ENCODE measurements at regions not wholly inside any gene's neighbourhood (a gene's known extent, or its start where the extent isn't known, plus 50 kb on each side); places are given as distances from the start of the nearest gene placed in this dataset.
"Not testable (repeated sequence)": the region's sequence is repeated elsewhere in the genome, so short reads cannot be mapped to it uniquely, and the experiment has no call there.

DNA sequence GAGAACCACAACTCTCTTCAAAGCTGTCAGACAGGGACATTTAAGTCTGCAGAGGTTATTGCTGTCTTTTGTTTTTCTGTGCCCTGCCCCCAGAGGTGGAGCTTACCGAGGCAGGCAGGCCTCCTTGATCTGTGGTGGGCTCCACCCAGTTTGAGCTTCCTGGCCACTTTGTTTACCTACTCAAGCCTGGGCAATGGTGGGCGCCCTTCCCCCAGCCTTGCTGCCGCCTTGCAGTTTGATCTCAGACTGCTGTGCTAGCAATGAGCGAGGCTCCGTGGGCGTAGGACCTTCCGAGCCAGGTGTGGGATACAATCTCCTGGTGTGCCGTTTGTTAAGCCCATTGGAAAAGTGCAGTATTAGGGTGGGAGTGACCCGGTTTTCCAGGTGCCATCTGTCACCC is 822.1 kb downstream of the KCNMA1 start:
- not testable (repeated sequence) for DNase-seq

DNA sequence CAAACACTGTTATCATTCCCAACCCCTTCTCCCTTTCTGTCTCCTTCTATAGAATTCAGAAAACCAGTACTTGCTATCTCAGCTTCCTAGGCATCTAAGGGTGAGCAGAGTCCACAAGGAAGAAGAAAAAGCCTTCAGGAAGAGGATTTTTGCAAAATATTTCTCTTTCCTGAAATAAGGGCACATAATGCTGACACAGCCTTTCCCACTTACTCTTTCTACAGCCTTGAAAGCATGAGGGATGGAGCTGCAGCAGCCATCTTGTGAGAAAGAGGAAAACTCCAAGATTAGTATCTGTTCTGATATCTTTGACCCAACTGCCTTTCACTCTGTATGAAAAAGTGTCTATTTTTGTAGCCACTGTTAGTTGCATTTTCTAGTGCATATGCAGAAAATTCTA is 826.2 kb downstream of the KCNMA1 start:
- no peak for DNase-seq

- no peak for DNase-seq
These were observed 849.2 kb downstream of the KCNMA1 start for GRCh38 chr10:76788452-76788811.

GRCh38 chr10:76787746-76788451 is 849.7 kb downstream of the KCNMA1 start:
- no peak for DNase-seq

DNA sequence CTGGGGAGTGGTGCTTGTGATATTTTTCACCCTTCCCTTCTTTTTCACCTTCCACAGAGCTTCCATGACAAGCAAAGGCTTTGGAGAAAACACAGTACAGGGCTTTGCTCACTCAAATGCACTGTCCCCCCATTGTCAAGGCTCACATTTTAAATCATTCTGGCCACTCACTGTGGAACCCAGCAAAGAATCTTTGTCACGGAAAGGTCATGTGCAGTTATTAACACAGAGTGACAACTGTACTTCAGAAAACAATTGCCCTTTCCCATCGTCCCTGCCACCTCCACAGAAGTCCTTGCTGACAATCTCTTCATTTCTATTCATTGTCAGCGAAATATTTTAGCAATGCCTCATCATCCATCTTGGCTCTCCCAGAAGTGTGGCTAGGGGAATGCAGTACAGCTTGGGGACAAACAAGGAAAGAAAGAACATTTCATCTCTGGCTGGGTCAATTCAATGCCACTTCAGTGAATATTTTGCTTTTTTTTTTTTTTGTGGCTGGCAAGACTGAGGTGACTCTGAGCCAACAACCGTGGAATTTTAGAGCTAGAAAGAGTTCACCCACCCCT is 851.0 kb downstream of the KCNMA1 start:
- DNase-seq: no peak

DNA sequence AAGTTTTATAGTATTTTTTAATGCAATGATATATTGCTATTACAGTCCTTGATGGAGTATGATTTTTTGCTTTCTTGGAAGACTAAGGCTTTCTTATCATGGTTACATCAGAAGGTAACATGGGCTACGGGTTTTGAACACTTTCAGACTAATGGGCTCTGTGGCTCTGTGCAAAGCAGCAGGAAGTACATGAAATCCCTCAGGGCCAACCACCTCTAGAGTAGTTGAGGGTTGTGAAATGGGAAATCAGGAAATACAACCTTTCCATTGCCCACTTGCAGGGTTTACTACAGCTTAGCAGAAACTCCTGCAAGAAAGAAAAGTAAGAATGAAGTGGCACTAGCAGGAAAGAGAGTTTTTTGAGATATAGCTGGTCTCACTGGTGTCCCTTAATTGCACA is 853.5 kb downstream of the KCNMA1 start:
- DNase-seq: no peak

DNA sequence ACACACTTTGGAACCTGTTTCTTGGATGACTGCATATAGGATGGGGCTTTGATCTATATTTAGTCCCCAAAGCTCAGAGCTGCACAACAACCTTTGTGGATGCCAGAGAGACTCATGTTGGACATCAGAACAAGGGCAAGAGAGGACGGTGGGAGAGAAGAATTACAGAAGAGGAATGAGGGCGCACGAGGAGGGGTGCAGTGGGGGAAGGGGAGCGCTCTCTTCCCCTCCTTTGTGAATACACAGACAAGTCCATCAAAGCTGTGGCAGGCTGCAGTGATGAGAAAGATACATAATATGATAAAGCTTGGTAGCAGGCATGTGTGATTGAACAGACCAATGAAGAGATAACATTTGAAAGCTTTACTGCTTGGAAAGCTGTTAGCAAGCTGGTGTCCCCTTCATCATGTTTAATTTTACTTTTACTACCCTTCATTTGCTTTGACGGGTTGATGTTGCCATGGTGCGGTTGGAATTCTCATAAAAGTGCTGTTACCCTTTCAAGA is 857.8 kb downstream of the KCNMA1 start:
- no peak for DNase-seq

DNA sequence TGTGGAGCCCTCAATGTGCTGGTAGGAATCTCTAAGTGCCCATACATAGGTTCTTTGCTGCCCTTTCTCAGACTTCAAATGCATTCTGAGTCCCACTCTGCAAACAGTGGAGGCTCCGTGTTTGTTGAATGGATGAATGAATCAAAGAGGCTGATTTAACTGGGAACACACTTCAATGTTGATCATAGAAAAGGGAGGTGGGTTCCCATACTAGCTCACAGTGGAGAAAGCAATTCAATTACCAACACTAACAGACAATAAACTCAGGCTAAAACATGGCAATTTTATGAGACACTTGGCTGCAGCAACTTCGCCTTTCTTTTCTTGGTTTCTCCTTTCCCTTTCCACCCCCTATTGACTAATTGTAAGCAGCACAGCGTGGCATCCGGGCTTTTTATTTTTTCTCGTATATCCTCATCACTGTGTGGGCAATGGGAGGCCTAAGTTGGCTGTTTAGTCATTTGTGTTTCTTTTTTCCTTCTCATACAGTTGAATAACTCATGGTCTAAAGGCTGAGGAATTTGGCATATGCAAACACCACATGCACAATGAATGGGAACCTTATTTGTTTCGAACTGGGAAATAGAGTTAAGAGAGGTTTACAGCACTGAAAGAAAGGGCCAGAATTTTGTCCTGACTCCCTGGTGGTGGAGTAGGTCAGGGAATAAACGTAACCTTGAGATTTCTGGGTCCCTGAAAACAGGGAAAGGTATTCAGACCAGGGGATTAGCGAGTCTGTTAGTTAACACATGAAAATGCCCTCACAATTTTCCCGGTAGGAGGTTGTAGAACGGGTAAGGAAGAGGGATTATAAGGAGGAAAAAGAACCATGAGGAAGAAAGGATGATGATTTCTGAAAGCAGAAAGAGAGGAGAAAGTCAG is 858.5 kb downstream of the KCNMA1 start:
- no peak for DNase-seq

DNA sequence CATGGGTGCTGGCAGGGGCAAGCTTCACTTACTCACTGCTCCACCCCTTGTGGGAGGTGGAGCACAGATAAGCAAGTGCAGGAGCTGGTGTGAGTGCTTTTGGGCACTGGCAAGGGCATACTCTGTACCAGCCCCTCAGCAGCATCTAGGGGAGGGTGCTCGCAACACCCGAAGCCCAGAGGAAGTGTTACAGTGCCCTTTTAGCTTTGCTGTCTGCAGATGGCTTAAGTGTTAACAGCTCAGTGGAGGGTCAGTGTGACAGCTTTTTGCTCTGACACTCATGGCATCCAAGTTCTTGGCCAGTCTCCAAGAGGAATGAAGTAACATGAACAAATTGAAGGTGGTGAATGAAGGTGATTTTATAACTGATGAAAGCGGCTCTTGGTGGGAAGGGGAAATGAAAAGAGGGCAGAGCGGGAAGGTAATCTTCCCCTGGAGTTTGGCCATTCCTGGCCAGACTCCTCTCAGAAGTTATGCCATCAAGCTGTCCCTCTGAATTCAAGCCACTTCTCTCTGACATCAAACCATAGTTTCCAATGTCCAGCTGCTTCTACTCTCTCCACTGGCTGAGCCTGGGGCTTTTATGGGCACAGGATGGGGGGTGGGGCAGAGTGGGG is 862.5 kb downstream of the KCNMA1 start:
- DNase-seq: no peak

GRCh38 chr10:76769582-76769981 is 868.0 kb downstream of the KCNMA1 start:
- no peak for DNase-seq

DNA sequence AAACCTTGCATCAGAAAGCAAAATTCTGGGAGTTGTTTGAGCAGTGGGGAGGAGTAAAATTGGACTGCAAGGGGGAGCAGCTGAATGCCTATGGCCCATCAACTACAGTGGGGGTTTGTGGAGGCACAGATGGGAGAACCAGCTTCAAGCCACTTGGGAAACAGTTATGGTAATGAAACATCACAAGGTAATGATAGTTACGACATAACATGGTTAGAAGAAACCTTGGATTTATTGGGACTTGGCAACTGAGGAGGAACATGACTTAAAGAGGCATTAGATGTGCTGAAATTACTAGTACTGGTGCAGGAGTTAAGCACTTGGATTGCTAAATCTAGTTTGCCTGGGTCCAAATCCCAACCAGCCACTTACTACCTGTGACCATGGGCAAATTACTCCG is 868.4 kb downstream of the KCNMA1 start:
- no peak for DNase-seq

DNA sequence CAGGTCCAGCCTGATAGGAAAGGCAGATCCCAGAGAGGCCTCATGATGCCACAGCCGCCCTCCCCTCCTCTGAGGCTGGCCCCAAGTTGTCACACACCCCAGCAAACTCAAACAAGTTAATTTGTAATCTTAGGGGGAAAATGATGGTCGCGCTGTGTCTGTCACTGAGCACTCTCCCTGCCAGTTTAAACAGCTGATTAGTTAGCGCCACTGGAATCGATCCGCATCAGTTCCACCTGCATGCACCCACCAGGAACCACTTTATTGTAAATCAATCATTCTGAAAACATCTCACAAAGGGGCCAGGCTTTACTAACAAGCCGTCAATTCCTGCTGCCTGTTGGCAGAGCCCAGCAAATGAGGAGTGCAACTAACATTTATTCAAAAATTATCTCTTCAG is 870.9 kb downstream of the KCNMA1 start:
- no peak for DNase-seq

GRCh38 chr10:76764921-76765320 is 872.7 kb downstream of the KCNMA1 start:
- not testable (repeated sequence) for DNase-seq

- no peak for DNase-seq
These were observed 873.4 kb downstream of the KCNMA1 start for GRCh38 chr10:76764177-76764576.

DNA sequence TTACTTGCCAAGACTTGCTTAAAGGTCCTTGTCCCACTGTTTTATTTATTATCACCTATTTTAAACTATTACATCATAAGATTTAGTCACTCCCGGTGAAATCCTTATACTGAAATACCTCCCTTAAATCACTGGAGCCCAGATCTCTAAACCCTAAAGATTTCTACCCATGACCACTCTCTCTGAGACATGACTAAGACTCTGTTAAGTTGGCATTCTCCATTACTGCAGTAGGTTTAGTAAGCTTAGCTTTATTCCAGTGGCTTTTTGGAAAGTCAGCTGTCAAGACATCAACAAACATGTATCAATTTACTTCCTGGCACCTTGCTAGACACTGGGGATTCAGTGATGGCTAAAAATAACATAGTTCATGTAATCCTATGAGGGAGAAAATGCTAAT is 874.2 kb downstream of the KCNMA1 start:
- DNase-seq: no peak

GRCh38 chr10:76759681-76760080 is 877.9 kb downstream of the KCNMA1 start:
- no peak for DNase-seq

GRCh38 chr10:76743169-76743568 is 894.4 kb downstream of the KCNMA1 start:
- DNase-seq: no peak

GRCh38 chr10:76740514-76740913 is 897.1 kb downstream of the KCNMA1 start:
- no peak for DNase-seq

DNA sequence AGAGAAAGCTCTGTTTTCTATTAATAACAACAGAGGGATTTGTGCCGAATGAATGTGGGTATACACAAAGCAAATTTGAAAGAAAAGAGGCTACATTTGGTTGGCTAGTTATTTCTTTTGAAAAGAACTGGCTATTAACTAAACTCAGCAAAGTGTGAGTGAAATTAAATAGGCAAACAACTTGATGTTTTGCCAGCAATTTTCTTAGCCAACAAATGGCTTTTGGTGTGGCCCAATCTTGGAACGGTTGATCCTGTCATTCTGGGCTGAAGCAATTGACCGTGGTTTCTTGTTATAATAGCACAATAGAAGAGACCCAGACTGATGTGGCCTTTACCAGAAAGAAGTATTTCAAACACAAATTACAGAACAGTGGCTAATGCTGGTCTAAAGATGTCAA is 898.6 kb downstream of the KCNMA1 start:
- DNase-seq: no peak

DNA sequence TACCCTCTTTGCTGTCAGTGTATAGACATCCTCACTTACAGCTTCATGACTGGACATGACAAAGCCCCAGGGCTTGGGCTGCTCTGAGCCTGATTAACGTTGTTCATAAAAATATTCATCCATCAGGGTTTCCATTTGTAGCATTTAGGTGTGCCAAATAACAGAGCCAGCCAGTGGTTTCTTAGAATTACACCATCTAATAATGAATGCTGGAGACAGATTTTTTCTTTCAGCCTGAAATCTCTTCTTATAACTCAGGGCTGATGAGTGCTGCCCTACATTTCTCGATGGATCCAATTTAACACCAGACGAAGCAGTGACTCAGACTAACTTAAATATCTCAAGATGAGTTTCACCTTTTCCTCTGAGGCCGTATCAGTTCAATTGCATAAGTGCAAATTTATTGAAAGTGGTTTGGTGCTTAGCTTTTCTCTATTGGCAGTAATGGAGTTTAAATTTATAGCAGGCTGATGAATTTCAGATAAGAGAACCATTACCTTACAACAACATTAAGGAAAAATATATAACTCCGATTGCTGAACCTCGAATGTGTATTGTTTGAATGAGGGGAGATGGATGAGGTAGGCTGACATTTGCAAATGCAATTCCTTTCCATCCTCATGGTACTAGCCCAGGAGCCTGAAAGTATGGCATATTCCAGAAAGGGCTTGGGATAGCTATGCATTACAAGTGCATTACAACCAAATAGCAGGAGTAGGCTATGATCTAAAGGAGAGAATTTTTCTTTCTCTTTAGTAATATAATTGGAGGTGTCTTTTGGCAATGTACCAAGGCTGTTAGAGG is 900.6 kb downstream of the KCNMA1 start:
- no peak for DNase-seq

GRCh38 chr10:76736392-76736791 is 901.2 kb downstream of the KCNMA1 start:
- DNase-seq: no peak

DNA sequence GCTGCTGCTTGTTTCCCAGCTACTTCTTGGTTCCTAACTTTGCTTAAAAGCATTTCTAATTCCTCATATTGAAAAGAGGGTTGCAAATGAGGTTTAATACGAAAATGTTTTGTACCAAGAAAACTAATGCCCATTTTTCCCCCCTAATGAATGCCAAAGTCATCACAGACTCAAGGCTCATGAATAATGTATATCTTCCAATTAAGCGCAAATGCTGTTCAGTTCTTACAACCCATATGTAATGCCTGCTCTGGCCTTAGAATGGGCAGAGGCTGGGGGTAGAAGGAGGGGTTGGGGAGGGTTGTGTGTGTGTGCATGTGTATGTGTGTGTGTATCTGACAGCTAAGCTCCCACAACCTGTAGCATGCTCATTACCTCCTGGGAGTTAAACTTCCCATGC is 901.7 kb downstream of the KCNMA1 start:
- DNase-seq: no peak
